GM08714 (cell line): ENCODE measurements at regions not wholly inside any gene's neighbourhood (a gene's known extent, or its start where the extent isn't known, plus 50 kb on each side); places are given as distances from the start of the nearest gene placed in this dataset.

ENCODE experiments used
- H3K4me3 ChIP-seq: fragments of 200-500 bp; sonication (Bioruptor generic); 2 replicates; pipeline ENCODE4 v1.5.1; 2014; ENCODE audit warnings: mild to moderate bottlenecking, low read length, inconsistent platforms
- ZNF274 ChIP-seq: IDR thresholded peaks from 2 replicates; pipeline ENCODE4 v1.6.1; 2012; ENCODE audit warnings: mild to moderate bottlenecking, low read depth, low read length

DNA sequence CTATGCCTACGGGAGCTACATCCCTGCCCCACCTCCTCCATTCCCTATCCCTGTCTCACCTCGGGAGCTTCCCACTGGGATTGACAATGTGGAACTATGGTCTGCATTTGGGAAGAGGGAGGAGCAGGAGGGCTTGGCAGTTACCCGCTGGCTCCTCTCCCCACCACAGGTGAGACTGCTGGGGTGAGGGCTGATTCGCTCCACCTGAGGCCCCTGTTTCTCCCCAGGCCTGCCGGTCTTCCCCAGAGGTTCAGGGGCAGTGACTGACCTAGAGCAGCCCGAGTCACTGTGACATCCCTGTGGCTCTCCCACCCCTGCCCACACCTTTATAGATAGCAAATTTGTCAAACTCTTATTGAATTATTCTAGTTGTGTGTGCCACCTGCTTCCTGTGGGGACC, 252.6 kb downstream of the GLRX3 start:
- no peak for TF ChIP-seq ZNF274
- H3K4me3 ChIP-seq = no peak overlapping the region

DNA sequence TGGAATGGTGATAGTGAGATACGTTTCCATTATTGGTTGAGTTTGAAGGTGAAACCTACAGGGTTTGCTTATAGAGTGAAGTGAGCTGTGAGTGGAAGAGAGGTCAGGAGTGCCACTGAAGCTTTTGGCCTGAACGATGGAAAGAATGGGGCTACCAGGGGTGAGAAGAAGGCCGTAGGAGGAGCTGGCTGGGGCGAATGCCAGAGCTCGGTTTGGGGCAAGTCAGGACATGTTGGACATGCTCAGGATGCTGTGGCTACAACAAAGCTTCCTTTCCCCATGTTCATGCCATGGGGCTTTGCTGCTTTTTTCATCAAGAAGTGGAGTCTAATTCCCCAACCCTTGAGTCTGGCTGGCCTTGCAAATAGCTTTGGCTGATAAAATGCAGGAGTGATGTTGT, 253.7 kb downstream of the GLRX3 start:
- H3K4me3 ChIP-seq = no peak overlapping the region
- TF ChIP-seq ZNF274 = no peak

DNA sequence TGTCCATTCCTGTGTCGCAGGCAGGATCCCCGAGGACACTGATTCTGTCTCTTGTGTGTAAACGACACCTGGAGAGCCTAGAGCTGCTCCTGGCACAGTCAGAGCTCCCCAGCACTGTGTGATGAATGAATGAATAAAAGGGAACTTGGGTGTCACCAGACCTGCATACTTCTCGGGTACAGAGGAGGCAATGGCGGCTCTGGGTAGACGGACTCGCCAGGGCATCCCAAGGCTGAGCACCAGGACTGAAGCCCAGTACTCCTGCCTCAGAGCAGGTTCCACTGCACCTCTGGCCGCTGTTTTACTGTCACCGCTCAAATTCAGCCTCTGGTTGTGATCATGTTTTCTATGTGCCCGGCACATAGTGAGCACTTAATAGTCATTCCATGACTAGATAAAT, 255.8 kb downstream of the GLRX3 start:
- TF ChIP-seq ZNF274 = no peak
- H3K4me3 ChIP-seq = no peak overlapping the region

DNA sequence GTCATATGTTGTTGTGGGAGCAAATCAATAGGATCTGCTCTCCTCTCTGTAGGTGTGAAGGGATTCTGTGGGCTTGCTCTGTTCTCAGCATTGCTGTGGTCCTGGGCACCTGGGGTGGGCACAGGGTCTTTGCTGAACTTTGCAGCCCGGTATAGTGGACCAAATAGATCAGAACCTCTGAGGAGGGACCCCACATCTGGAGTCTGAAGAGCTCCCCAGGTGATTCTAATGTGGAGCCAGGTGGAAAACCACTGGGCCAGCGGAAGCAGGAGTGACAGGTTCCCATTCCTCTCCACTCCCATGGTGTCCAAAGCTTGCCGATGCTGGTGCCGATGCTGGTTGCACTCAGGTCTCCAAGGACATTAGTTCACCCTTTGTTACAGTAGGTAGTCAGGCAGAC, 257.2 kb downstream of the GLRX3 start:
- TF ChIP-seq ZNF274 = no peak
- no peak overlapping the region for H3K4me3 ChIP-seq

DNA sequence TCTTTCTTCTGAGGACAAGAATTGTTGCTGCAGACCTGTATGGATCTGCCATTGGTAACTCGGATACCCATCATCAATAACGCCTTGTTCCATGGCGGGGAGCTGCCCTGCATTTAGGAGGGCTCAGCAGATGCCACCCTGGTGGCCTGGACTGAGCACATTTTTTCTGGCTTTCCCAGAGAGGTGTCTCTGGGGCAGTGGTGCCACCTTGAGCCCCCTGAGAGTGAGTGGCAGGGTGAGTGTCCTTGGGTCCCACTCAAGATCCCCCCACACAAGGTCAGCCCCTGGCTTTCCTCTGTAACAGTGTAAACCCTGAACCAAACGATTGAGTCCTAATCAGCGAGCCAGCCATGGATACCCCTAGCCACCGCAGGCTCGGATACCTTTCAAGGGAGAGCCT, 258.6 kb downstream of the GLRX3 start:
- no peak overlapping the region for H3K4me3 ChIP-seq
- TF ChIP-seq ZNF274 = no peak

DNA sequence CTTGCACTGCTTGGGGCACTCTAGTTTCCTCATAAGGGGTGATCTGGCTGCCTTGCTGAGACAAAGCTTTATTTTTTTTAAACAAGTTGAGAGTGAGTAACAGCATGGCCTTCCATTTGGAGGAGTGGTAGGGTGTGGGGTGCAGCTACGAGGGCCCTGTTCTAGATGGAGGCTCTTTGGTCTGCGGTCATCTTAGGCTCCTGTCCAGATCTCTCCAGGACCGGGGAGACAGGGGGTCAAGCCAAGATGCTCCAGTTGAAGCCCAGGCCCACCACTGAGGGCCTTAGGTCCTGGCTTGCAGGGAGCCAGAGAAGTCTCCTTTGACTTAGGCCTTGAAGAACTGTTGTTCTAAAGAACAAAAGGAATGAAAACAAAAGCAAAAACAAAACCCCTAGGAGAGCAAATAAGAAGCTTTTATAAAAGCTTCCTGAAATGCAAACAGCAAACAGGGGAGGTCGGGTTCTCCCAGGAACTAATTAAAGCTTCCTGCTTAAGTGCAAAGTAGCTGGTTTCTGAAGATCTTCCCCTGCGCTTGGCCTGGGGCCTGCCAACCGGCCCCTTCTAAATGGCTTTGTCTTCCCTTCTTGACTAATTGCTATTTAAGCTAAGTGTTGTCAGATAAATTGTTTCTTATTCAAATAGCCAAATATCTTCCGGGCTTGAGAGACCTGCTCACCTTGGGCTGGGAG, 259.2 kb downstream of the GLRX3 start:
- H3K4me3 ChIP-seq = no peak overlapping the region
- no peak for TF ChIP-seq ZNF274

DNA sequence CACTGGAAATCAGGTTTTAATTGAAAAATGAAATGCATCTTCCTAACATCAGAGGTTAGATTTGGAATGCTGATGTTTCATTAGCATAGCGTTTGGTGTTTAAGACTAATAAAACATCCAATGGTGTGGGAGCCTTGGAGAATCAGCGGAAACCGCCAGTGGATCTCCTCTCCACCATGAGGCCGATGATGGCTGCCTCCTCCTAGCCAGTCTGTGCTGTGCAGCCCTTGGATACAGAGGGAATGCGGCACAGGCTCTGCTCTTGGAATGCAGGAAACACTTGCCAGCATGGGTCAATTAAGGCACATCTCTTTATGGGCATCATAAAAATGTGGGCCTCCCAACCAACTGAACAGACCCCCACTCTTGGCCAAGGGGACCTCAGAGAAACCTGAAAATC, 259.9 kb downstream of the GLRX3 start:
- TF ChIP-seq ZNF274 = no peak
- H3K4me3 ChIP-seq = no peak overlapping the region

DNA sequence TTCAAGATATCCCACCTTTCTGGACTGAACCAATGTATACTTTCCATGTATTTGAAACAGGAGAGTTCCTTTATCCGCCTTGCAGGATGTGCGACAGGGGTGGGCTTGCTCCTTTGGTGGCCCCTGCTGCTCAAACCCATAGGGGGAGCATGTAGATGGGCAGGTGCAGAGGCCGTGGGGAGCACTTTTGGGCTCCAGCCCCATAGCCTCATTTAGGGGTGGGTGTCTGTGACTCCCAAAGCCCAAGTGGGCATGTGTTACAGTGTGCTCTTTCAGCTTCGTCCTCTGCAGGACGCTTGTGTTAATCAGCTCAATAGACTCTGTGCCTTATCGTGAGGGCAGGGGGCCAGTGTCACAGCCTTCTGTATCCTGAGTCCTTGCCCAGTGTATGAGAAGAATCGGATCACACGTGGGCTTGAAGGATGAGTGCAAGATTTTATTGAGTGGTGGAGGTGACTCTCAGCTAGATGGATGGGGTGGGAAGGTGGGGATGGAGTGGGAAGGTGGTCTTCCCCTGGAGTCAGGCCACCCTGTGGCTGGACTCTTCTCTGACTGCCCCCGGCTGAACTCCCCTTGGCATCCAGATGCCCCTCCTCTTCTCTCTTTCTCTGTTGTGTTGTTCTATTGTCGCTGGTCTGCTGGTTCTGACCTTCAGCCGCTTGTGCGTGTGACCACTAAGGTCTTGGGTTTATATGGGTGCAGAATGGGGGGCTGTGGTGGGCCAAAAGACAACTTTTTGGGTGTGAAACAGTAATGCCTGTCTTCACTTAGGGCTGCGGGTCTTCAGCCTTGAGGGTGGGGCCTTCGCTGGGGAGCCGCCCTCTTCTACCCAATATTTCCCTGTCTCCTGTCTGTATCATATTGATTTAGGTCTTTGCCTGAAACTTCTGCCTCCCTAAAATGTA, 262.2 kb downstream of the GLRX3 start:
- TF ChIP-seq ZNF274 = no peak
- H3K4me3 ChIP-seq = no peak overlapping the region

DNA sequence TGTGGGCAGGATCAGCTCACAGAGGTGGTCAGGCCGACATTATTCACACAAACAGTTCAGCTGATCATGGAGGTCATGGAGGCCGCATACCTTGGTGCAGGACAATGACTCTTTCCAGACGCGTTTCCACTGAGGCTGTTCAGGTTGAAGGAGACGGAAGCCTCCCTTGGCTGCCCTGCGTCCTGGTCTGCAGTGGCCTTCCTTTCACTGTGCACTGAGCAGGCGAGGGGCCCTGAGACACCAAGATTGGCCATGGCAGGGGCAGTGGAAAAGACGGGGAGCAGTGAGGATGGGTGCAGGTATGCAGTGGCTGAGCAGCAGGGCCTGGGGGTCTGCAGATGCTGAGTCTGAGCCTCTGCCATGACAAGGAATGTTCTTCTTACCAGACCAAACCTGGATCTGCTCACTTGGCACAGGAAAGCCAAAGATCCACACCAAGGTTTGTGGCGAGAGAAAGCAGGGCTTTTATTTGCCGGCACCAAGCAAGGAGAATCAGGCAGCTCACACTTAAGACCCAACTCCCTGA, 263.3 kb downstream of the GLRX3 start:
- no peak overlapping the region for H3K4me3 ChIP-seq
- no peak for TF ChIP-seq ZNF274

DNA sequence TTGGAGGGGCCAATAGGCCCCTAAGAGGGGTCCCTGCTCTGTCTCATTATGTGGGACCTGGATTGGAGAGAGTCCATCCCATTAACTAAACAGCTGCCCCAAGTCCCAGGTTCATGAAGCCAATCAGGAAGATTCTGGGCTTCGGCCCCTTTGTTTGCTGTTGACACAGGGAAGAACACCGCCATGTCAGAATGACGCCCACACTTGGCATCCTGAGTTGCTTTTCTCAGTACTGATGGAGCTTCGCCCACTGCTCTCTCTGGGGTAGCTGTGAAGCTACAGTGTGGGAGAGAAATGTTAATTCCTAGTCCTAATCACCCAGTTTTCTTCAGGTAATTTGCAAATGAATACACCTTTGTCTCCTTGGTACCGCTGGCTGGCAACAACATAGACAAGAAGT, 264.7 kb downstream of the GLRX3 start:
- no peak overlapping the region for H3K4me3 ChIP-seq
- no peak for TF ChIP-seq ZNF274

DNA sequence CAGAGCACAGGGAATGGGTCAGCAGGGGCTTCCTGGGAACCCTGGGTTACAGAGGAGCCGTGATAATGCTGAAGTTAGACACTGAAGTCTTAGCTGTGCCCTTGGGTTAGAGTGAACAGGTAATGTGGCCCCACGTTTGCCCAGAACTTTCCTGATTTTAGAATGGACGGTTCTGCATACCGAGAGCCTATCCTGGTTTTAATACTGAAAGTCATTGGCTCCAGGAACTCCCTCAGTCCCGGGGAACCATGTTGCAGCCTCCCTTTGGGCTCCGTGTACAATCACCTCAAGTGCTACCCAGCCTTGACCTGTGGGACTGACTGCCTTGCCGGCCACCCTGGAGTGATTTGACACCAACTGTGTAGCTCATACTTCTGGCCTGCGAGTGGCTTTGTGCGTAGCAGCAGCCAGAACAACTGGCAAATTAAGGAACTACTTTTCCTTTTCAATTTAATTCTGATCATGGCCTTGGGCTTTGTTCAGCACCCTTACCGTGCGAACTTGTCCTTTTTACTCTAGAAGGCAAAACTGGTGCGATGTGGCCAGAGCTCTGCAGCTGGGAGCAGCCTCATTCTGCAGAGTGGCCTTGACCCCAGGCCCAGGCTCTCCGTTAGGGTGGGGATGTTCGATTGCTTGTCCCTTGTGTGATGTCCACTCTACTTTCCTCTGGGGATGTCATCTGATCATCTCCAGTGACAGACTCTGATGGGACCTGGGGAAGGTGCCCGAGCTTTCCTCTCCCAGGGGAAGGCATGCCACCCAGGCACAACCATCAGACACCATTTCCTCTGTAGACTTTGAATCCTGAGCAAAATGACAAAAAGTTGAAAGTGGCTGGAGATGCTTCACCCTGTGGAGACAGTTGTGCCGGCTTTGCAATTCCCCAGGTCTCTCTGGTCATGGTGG, 265.9 kb downstream of the GLRX3 start:
- H3K4me3 ChIP-seq = no peak overlapping the region
- no peak for TF ChIP-seq ZNF274

DNA sequence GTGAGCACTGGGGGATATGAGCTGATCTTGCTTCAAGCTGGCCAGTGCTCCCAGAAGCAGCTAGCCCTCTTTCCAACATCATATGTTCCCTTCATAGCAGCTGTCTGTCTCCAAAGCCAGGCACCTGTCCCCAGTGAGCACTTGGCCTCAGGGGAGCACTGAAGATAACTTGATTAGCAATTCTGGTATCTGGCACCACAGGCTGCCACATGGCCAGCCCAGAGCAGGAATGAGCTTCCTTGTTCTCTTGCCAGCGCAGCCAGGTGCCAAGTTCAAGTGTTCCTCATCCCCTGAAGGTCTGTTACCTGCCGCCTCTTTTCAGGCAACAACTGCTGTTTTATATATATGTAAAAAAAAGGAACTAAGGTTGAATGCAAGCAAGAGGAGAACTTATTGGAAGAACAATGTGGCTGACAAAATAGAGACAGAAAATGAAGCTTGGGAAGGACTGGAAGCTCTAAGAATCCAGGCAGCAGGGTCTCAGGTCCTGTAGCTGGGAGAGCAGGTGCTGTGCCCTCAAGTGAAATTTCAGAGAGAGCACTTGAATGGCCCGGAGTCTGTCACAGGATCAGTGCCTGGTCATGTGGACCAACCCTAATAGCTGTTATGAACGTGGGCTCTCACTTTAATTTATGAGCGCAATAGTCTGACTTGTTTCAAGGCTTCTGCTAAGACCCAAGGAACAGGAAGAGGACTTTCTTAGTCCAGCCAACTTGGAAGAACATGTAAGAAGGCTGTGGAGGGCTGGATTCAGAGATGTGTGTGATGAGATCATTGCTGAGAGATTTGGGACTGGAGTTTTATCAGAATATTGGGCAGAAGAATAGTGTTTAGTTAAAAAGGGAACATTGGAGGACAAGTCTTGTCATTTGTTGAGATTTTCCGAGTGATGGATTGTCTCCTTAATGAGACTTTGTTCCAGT, 267.2 kb downstream of the GLRX3 start:
- no peak for TF ChIP-seq ZNF274
- H3K4me3 ChIP-seq = no peak overlapping the region

DNA sequence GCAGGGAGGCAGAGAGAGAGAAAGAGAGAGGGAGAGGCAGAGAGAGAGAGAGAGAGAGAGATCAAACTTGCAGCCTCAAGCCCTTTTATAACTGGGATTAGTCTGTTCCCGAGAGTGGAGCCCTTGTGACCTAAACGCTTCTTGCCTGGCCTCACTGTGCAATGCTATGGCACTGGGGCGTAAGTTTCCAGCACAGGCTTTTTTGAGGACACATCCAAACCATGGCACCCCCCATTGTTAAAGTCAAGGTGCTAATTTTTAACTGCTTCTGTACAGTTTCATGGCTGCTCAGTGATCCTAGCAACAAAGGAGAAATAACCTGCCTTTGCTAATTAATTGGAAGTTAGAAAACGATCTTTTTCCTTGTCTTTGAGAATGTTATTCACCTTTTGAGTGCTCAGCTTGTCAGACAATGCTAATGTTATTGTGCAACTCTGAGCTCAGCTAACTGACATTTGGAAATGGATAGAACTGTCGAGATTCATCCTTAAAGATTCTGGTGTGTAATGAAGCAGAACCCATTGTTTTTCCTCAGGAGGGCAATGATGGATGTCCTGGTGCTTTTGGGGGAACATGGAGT, 268.4 kb downstream of the GLRX3 start:
- no peak overlapping the region for H3K4me3 ChIP-seq
- TF ChIP-seq ZNF274 = no peak
